ENCODE measurements at regions not wholly inside any gene's neighbourhood (a gene's known extent, or its start where the extent isn't known, plus 50 kb on each side); places are given as distances from the start of the nearest gene placed in this dataset.

- Histone ChIP-seq H3K9me3 (no peaks in the 10 kb centered on the region), H3K4me3 (replicated peaks in 1 of 3) (no peak overlapping the region), H3K27me3 (no peaks in the 10 kb centered on the region), H3K27ac (no peak overlapping the region), H3K4me1 (no peaks in the 10 kb centered on the region), H3K36me3 (no peaks in the 10 kb centered on the region)
- no peak for DNase-seq
- WGBS, 2 donors: 81 to 82% methylated on average over 21 to 23 of the region's 23 CpGs
- intact Hi-C loops (cut with DNase I): no loop called here
- no peak for TF ChIP-seq CTCF (IDR thresholded peaks at IDR 0.05)
- TF ChIP-seq POLR2A (IDR thresholded peaks at IDR 0.05): no peak
These were observed 116.1 kb downstream of the FAM43A start for GRCh38 chr3:194801461-194802432.

GRCh38 chr3:194804796-194805195 lies 119.1 kb downstream of the FAM43A start:
- H3K27ac ChIP-seq: no peak overlapping the region

GRCh38 chr3:194805546-194805945 lies 119.9 kb downstream of the FAM43A start:
- DNase-seq: no peak
- intact Hi-C loops (cut with DNase I): no loop called here
- Histone ChIP-seq H3K27me3 (no peaks in the 10 kb centered on the region), H3K36me3 (no peaks in the 10 kb centered on the region), H3K4me3 (replicated peaks in 1 of 3) (no peak overlapping the region), H3K27ac (no peak overlapping the region), H3K9me3 (no peaks in the 10 kb centered on the region), H3K4me1 (no peaks in the 10 kb centered on the region)
- 75 to 82% methylated on average over 4 of the region's 4 CpGs for WGBS, 2 donors
- TF ChIP-seq POLR2A (IDR thresholded peaks at IDR 0.05): no peak
- no peak for TF ChIP-seq CTCF (IDR thresholded peaks at IDR 0.05)

More at GRCh38 chr3:194804796-194805195, 119.1 kb downstream of the FAM43A start:
- TF ChIP-seq POLR2A (IDR thresholded peaks at IDR 0.05) (no peak), CTCF (IDR thresholded peaks at IDR 0.05) (no peak)
- Histone ChIP-seq H3K4me3 (replicated peaks in 1 of 3) (no peak overlapping the region), H3K9me3 (no peaks in the 10 kb centered on the region), H3K36me3 (no peaks in the 10 kb centered on the region), H3K27me3 (no peaks in the 10 kb centered on the region), H3K4me1 (no peaks in the 10 kb centered on the region)
- intact Hi-C loops (cut with DNase I): no loop called here
- no peak for DNase-seq
- 100% methylated on average over 1 to 2 of the region's 2 CpGs for WGBS, 2 donors

- H3K9me3 ChIP-seq: no peaks in the 10 kb centered on the region
- H3K4me1 ChIP-seq: no peaks in the 10 kb centered on the region
- H3K27ac ChIP-seq: no peak overlapping the region
- DNase-seq: no peak
- TF ChIP-seq POLR2A (IDR thresholded peaks at IDR 0.05): no peak
- no peak for TF ChIP-seq CTCF (IDR thresholded peaks at IDR 0.05)
- intact Hi-C loops (cut with DNase I): no loop called here
- no peak overlapping the region for H3K4me3 ChIP-seq (replicated peaks in 1 of 3)
- no peaks in the 10 kb centered on the region for H3K36me3 ChIP-seq
- WGBS, 2 donors: 79 to 83% methylated on average over 10 of the region's 10 CpGs
- H3K27me3 ChIP-seq: no peaks in the 10 kb centered on the region
These were observed 121.4 kb downstream of the FAM43A start for GRCh38 chr3:194806991-194807630.

GRCh38 chr3:194808640-194809097 lies 123.0 kb downstream of the FAM43A start:
- Histone ChIP-seq H3K4me3 (replicated peaks in 1 of 3) (no peak overlapping the region), H3K27me3 (no peaks in the 10 kb centered on the region), H3K27ac (no peak overlapping the region), H3K36me3 (no peaks in the 10 kb centered on the region), H3K9me3 (no peaks in the 10 kb centered on the region), H3K4me1 (no peaks in the 10 kb centered on the region)
- TF ChIP-seq POLR2A (IDR thresholded peaks at IDR 0.05) (no peak), CTCF (IDR thresholded peaks at IDR 0.05) (no peak)
- 80 to 89% methylated on average over 3 of the region's 3 CpGs for WGBS, 2 donors
- intact Hi-C loops (cut with DNase I): no loop called here
- DNase-seq: no peak

All from thyroid gland (tissue), 4 donors.